Stimulated activated memory B cell treated with anti-CD40 and anti-IgM and Interleukin-4, amounts not matched to agents 10 μg/mL and 1 μg/mL and 100 μg/mL, for 72 hours (primary cell): ENCODE measurements at regions not wholly inside any gene's neighbourhood (a gene's known extent, or its start where the extent isn't known, plus 50 kb on each side); places are given as distances from the start of the nearest gene placed in this dataset.

ENCODE experiments used
- ATAC-seq: fragments of 150-1000 bp; cut with Tn5 transposase; 2 replicates; pipeline ENCODE4 v1.10.0; 2021
- H3K27ac Mint-ChIP-seq: one replicate; pipeline ENCODE4 v1.8.0; 2022; ENCODE audit warnings: mild to moderate bottlenecking, mixed read lengths
- H3K27me3 Mint-ChIP-seq: one replicate; pipeline ENCODE4 v1.8.0; 2022; ENCODE audit warnings: mixed read lengths
- H3K36me3 Mint-ChIP-seq: one replicate; pipeline ENCODE4 v1.8.0; 2022; ENCODE audit warnings: mixed read lengths
- H3K4me1 Mint-ChIP-seq: one replicate; pipeline ENCODE4 v1.8.0; 2022; ENCODE audit warnings: mixed read lengths
- H3K4me3 Mint-ChIP-seq: one replicate; pipeline ENCODE4 v1.8.0; 2022; ENCODE audit warnings: mild to moderate bottlenecking, moderate library complexity, mixed read lengths
- H3K9me3 Mint-ChIP-seq: one replicate; pipeline ENCODE4 v1.8.0; 2022; ENCODE audit warnings: mixed read lengths

DNA sequence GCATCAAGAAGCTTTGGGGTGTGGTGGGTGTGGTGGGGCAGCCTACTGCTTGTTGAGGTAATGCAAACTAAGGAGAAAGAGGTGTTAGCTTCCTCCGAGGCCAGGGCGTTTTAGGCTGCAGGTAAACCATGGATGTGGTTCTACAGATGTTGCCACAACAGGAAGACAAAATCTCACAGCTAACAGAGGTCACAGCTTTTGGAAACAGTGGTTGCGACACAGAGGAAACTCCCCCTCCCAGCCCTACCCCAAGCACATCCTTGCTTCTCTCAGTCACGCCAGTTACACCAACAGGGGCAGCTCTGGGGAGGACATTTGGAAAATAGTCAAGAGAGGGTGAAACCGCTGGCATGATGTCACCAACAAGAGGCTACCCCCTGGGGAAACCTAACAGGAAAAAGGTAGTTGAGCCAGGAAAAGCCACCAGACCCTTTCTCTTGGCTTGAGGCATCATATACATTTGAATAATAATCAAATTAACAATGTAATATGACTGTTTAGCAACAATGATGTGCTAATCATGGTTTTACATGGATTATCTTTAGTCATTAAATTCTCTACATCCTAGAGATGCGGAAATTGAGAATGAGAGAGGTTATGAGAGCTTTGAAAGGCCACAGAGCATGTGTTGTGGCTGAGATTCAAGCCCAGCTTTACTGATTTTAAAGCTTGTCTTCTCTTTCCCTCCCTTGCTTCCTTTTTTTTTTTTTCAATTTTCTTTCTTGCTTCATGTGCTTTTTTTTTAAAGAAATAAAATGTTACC, 82.2 kb upstream of the IL12B start:
- ATAC-seq: peak; percentile 90
- peak overlapping the region; percentile 39 for H3K27ac Mint-ChIP-seq
- no peaks in the 10 kb centered on the region for H3K27me3 Mint-ChIP-seq
- H3K36me3 Mint-ChIP-seq: no peaks in the 10 kb centered on the region
- peak overlapping the region; percentile 31 for H3K4me3 Mint-ChIP-seq
- no peaks in the 10 kb centered on the region for H3K9me3 Mint-ChIP-seq
- peaks cover 43% of the 10 kb centered on the region for H3K4me1 Mint-ChIP-seq

DNA sequence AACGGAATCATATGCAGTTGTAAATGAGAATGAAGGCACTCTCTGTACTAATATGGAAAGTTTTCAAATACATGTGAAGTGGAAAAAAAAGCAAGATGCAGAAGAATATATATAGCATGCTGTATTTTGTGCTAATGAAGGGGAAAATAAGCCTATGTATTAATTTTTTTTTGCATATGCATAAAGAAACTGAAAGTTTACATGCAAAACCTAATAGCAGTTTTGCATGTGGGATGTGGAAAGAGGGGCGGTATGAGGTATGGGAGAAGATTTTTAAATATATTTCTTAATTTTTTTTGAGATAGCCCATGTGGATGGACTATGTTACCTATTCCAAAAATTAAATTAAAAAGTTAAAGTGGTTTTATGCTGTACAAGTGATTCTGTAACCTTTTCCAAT, 83.7 kb upstream of the IL12B start:
- ATAC-seq: no peak
- Mint-ChIP-seq H3K36me3 (no peaks in the 10 kb centered on the region), H3K27ac (peak overlapping the region; percentile 79), H3K4me1 (peaks cover 40% of the 10 kb centered on the region), H3K4me3 (peak overlapping the region; percentile 38), H3K9me3 (no peaks in the 10 kb centered on the region), H3K27me3 (no peaks in the 10 kb centered on the region)

DNA sequence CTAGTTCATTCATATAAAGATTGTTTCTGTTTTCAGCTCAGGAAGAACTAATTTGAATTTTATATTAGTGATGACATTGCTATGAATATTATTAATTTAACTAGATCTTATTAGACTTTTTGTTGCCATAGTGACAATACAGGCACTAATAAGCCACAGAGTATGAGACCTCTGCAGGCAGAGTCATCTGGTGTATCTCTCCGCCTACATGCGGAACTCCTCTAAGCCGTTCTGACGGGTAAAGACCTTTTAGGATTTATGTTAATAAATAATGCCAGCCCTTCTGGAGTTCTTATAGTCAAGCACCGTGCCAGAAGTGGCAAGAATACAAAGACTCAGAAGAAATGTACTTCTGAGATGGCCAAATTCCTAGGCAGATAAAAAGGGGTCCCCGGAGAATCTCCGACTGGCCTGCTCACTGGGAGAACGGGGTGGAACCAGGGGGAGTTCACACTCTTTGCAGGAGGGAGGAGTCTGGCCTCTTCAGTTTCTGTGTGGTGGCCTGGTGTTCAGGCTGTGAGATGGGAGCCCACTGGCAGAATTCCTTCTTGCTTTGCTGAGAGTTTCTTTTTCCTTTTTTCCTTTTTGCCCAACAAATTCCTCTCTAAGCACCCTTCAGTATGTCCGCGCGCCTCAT, 85.1 kb upstream of the IL12B start:
- no peak overlapping the region for H3K4me3 Mint-ChIP-seq
- no peaks in the 10 kb centered on the region for H3K9me3 Mint-ChIP-seq

DNA sequence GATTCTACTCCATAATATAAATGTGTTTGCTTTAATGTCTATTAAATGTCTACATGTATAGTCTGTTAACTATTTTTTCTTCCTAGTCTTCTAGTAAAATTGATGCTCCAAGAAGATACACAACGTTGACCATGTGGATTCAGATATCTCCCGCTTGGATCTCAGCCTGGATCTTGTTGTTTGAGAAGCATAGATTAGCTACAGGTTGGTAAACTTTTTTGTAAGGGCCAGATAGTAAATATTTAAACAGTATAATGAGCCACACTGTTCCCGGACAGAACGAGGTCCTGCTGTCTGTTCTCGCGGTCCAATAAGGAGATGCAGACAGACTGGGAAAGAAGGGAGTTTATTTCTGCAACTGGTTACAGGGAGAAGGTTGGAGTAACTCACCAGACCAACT, 86.2 kb upstream of the IL12B start:
- H3K27ac Mint-ChIP-seq: no peak overlapping the region
- no peaks in the 10 kb centered on the region for H3K9me3 Mint-ChIP-seq
- no peaks in the 10 kb centered on the region for H3K36me3 Mint-ChIP-seq
- peaks cover 40% of the 10 kb centered on the region for H3K4me1 Mint-ChIP-seq
- no peaks in the 10 kb centered on the region for H3K27me3 Mint-ChIP-seq
- no peak overlapping the region for H3K4me3 Mint-ChIP-seq
- ATAC-seq: no peak

More for the DNA sequence above, 85.1 kb upstream of the IL12B start:
- Mint-ChIP-seq H3K4me1 (peaks cover 38% of the 10 kb centered on the region), H3K27ac (peak overlapping the region; percentile 79), H3K27me3 (no peaks in the 10 kb centered on the region), H3K36me3 (no peaks in the 10 kb centered on the region)
- no peak for ATAC-seq

DNA sequence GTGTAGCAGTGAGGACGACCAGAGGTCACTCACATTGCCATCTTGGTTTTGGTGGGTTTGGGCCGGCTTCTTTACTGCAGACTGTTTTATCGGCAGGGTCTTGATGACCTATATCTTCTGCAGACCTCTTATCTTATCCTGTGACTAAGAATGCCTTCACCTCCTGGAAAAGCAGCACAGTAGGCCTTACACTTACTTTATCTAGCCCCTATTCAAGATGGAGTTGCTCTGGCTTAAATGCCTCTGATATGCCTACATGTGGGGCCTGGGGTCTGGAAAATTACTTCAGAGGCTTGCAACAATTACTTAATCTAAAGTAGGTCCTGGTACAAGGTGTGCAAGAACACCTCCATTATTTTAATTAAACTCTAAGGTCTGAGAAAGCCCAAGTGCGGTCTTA, 86.9 kb upstream of the IL12B start:
- H3K36me3 Mint-ChIP-seq: no peaks in the 10 kb centered on the region
- H3K9me3 Mint-ChIP-seq: no peaks in the 10 kb centered on the region
- no peak overlapping the region for H3K27ac Mint-ChIP-seq
- H3K4me1 Mint-ChIP-seq: peaks cover 33% of the 10 kb centered on the region
- ATAC-seq: no peak
- no peaks in the 10 kb centered on the region for H3K27me3 Mint-ChIP-seq
- no peak overlapping the region for H3K4me3 Mint-ChIP-seq

DNA sequence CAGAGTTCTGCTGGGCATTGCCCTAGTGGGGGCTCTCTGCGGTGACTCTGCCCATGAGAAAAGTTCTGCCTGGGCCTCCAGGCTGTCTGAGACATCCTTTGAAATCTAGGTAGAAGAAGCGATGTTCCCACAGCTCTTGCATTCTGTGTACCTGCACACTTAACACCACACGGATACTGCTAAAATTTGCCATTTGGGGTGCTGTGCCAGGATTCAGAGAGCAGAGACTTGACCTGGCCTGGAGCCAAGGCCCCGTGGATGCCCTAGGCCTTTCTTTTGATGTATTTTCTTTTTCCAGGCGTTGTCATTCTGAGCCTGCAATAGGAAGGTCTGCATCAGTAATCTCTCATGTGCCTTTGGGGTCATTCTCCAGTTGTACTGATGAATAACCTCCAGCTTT, 89.3 kb upstream of the IL12B start:
- Mint-ChIP-seq H3K36me3 (no peaks in the 10 kb centered on the region), H3K4me3 (no peak overlapping the region), H3K4me1 (peaks cover 14% of the 10 kb centered on the region), H3K9me3 (no peaks in the 10 kb centered on the region), H3K27me3 (no peaks in the 10 kb centered on the region), H3K27ac (no peak overlapping the region)
- no peak for ATAC-seq

DNA sequence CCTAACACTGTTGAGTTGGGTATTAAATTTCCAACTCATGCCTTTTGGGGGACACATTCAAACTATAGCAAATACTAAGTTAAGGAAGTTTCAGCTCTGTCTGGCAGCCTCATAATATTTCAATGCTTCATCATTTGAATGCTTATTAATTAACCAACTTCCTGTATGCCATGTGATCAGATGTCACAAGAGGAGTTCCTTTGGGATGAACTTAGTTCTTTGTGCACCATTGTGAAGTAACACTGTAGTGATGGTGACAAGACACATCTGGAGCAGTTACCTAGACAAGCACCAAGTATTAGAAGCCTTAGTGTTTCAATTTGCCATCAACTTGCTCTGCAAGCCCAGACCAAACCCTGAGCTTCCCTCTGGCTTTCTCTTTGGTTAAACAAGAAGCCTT, 90.7 kb upstream of the IL12B start:
- ATAC-seq: no peak
- H3K36me3 Mint-ChIP-seq: no peaks in the 10 kb centered on the region
- no peak overlapping the region for H3K27ac Mint-ChIP-seq
- H3K27me3 Mint-ChIP-seq: no peaks in the 10 kb centered on the region
- no peaks in the 10 kb centered on the region for H3K9me3 Mint-ChIP-seq
- no peak overlapping the region for H3K4me3 Mint-ChIP-seq
- peaks cover 20% of the 10 kb centered on the region for H3K4me1 Mint-ChIP-seq

DNA sequence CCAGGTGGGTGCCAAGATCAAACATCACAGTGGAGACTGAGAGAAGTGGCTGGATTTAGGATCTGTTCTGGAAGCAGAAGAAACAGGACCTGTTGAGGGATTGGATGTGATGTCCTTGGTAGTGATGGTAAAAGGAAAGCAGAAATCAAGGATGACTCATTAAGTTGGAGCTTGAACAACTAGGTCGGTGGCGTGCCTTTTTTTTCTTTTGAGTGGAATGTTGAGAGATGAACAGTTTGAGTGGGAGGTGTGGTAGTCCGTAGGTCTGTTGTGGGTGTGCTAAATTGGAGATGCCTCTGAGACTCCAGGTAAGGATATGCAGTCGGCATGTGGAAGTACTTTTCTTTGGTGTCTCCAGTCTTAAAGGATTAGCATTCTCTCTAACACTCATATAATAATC, 92.1 kb upstream of the IL12B start:
- no peaks in the 10 kb centered on the region for H3K27me3 Mint-ChIP-seq
- no peak for ATAC-seq
- H3K9me3 Mint-ChIP-seq: no peaks in the 10 kb centered on the region
- H3K4me1 Mint-ChIP-seq: peaks cover 34% of the 10 kb centered on the region
- no peaks in the 10 kb centered on the region for H3K36me3 Mint-ChIP-seq
- H3K4me3 Mint-ChIP-seq: no peak overlapping the region
- no peak overlapping the region for H3K27ac Mint-ChIP-seq

DNA sequence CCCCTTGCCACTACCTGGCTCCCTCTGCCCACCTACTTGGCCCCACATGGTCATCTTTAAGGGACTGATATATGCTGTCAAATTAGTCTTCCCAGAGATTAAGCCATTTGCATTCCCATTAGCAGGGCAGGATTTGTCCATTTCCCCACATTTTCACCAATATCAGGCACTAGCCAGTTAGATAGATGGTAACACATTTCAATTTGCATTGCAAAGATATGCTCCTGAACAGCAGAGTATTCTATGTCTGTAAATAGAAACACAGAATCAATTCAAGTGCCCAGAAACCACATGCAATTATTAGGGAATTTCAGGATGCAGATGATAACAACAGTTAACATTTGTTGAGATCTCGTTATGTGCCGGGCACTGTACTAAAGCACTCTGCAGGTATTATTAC, 92.6 kb upstream of the IL12B start:
- Mint-ChIP-seq H3K27ac (no peak overlapping the region), H3K36me3 (no peaks in the 10 kb centered on the region), H3K27me3 (no peaks in the 10 kb centered on the region), H3K9me3 (no peaks in the 10 kb centered on the region), H3K4me1 (peaks cover 40% of the 10 kb centered on the region), H3K4me3 (no peak overlapping the region)
- no peak for ATAC-seq

DNA sequence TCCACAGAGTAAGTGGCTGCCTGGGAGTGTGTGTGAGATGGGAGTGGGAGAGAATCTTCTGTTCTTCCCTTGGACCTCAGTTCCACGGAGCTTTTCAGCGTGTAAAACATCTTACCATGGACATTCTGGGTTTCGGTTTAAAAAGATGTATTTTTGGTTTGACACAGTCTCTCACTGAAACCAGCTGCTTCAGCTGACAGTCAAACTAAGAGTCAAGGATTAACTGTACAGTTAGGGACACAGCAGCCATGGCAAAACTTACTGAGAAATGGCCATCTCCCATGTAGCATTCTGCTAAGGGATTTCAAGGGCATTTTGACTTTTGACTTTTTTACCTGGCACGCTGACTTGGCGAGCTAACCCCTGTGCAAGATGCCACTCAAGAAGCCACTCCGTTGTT, 93.8 kb upstream of the IL12B start:
- Mint-ChIP-seq H3K9me3 (no peaks in the 10 kb centered on the region), H3K27ac (peak overlapping the region; percentile 68), H3K36me3 (no peaks in the 10 kb centered on the region), H3K4me1 (peaks cover 49% of the 10 kb centered on the region), H3K27me3 (no peaks in the 10 kb centered on the region), H3K4me3 (no peak overlapping the region)
- no peak for ATAC-seq

DNA sequence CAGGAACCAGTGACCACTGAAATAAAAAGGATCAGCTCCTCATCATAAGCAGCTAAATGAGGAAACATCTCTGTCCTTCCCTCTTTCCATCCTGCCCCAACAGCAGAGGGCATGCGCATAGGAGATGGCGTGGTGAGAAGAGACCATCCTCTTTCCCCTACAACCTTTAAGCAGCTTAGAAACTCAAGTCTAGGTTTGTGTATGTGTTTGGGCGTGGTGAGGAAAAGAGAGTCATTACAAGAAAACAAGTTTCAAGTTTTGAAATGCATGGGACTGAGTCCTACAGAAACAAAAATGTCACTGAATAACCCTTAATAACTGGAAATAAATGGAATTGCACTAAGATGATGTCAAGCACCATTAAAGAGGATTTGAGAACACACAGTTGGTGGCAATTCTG, 96.4 kb upstream of the IL12B start:
- peak overlapping the region; percentile 68 for H3K27ac Mint-ChIP-seq
- no peaks in the 10 kb centered on the region for H3K9me3 Mint-ChIP-seq
- H3K4me3 Mint-ChIP-seq: no peak overlapping the region
- no peak for ATAC-seq
- no peaks in the 10 kb centered on the region for H3K36me3 Mint-ChIP-seq
- peaks cover 55% of the 10 kb centered on the region for H3K4me1 Mint-ChIP-seq
- no peaks in the 10 kb centered on the region for H3K27me3 Mint-ChIP-seq

DNA sequence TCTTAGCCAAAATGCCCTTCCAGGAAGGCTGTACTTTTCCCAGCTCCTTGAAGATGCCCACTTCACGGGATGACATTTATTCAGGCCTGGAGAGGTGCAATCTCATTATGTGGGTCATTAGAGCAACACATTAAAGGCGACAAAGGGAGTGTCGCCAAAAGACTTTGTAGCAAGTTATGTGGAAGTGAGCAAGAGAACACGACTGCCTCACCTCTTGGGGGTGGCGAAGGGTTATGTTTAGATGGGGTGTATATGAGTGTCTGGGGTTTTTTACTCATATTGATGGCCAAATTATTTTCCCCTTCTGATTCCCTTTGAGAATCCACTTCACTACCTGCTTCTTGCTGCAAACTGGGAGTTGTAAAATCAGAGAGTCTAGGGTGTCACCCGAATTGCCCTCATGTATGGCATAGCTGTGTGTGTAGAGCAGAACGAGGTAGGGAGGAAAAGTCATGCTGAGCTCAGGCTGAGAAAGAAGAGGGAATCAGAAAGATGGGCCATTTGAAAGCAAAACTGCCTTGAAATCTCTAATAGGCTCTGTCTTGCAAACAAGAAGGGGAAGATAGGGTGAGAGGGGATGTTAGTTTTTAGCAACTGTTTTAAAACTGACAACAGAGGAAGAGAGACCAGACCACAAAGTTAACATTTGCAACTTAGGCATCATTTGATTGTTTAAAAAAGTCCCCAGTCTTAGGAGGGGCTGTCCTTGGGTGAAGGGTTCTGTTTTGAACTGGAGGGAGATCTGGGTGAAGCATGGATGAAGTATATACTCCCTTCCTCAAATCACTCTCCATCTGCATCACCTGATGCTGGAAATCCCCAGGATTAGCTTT, 97.1 kb upstream of the IL12B start:
- peak overlapping the region; percentile 68 for H3K27ac Mint-ChIP-seq
- H3K36me3 Mint-ChIP-seq: no peaks in the 10 kb centered on the region
- peak; percentile 92 for ATAC-seq
- no peaks in the 10 kb centered on the region for H3K27me3 Mint-ChIP-seq
- H3K4me3 Mint-ChIP-seq: peak overlapping the region; percentile 17
- H3K4me1 Mint-ChIP-seq: peaks cover 55% of the 10 kb centered on the region
- H3K9me3 Mint-ChIP-seq: no peaks in the 10 kb centered on the region

DNA sequence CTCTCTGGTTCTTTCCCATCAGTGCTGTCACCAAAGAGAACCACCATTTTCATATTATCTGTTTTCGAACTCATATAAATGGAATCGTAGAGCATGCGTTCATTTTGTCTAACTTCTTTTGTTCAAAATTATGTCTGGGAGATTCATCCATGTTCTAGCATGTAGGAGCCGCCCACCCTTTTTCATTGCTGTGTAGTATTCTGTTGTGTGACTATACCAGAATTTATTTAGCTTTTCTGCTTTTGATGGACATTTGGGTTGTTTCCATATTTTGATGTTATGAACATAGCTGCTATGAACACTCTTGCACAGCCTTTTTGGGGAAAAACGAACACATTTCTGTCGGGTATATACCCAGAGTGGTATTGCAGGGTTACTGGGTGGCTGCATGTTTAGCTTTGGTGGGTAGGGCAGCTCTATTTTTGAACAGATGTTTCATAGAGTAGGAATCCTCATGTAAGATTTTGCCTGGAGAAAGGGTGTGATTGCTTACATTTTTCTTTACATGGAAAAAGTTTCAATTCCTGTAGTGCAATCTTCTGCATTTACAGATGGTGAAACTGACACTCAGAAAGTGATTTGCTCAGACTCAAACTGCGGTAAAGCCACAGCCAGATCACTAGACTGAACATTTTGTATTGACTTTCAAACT, 100.2 kb upstream of the IL12B start:
- no peak for ATAC-seq
- no peaks in the 10 kb centered on the region for H3K36me3 Mint-ChIP-seq
- H3K27ac Mint-ChIP-seq: no peak overlapping the region
- no peaks in the 10 kb centered on the region for H3K27me3 Mint-ChIP-seq
- no peak overlapping the region for H3K4me3 Mint-ChIP-seq
- H3K4me1 Mint-ChIP-seq: peaks cover 43% of the 10 kb centered on the region
- H3K9me3 Mint-ChIP-seq: no peaks in the 10 kb centered on the region

DNA sequence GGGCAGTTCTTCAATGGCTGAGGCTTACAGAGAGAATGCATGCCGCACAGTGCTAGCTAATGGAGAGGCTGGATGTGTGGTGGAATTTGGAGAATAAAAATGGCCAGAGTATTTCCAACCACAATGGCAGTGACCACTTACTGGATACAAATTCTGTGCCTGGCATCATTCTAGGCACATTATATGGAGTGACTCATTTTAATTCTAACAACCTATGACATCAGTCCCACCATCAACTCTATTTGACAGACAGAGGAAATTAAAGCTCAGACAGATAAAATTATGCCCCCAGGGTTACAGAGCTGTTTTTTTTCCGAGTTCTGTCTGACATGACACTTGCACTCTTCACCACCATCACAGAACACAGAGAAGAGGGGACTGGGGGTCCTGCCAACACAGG, 105.6 kb upstream of the IL12B start:
- Mint-ChIP-seq H3K27ac (no peak overlapping the region), H3K27me3 (no peaks in the 10 kb centered on the region), H3K36me3 (no peaks in the 10 kb centered on the region), H3K4me1 (peaks cover 22% of the 10 kb centered on the region), H3K9me3 (no peaks in the 10 kb centered on the region), H3K4me3 (no peak overlapping the region)
- ATAC-seq: no peak

DNA sequence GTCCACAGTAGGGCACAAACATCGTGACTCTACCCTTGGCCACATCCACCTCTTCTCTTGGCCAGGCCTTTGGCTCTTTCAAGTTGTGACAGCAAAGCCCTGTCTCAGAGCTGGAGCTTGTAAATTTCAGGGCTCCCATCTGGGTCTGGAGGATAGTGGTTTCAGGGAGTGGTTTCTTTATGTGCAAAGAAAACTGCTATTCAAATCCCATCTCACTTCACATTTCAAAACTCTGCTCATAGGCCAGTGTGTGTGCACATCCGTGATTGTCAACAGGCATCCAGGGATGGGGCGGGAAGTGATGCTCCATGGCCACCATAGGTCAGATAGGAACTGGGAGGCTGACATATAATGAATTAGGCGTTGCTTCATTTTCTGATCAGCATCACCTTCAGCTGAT, 107.8 kb upstream of the IL12B start:
- Mint-ChIP-seq H3K27me3 (no peaks in the 10 kb centered on the region), H3K4me3 (no peak overlapping the region), H3K27ac (peak overlapping the region; percentile 6), H3K9me3 (no peaks in the 10 kb centered on the region), H3K36me3 (no peaks in the 10 kb centered on the region), H3K4me1 (peaks cover 19% of the 10 kb centered on the region)
- ATAC-seq: no peak
